ENCODE measurements at regions not wholly inside any gene's neighbourhood (a gene's known extent, or its start where the extent isn't known, plus 50 kb on each side); places are given as distances from the start of the nearest gene placed in this dataset.

DNA sequence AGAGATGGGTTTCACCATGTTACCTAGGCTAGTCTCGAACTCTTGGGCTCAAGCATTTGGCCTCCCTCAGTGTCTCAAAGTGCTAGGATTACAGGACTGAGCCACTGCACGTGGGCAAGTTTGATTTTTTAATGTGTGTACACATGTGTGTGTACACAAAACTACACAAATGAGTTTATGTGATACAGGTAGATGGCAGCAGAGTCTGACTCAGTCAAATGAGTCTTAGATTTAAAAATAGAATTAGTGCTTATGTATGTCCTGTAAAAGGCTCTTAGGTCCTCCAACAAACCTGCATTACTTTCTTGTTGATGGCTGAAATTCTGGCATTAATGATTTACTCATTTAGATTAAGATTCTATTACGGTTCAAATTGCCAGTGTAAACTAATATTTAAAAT lies 293.7 kb downstream of the PCDH17 start:
- H3K27ac Mint-ChIP-seq = no peak overlapping the region
- no peaks in the 10 kb centered on the region for H3K4me1 Mint-ChIP-seq
- Histone ChIP-seq H3K36me3 (replicated peaks in 1 of 2; ENCODE audit: control extremely low read depth in 1 of 2, control insufficient read depth in 1 of 2, extremely low read depth in 1 of 2, insufficient read depth in 2 of 2, low read length in 1 of 2) (no peaks in the 10 kb centered on the region), H3K4me3 (ENCODE audit: control extremely low read depth in 1 of 5, extremely low read depth in 1 of 5, insufficient read depth in 1 of 5, low read depth in 2 of 5, low read length in 4 of 5) (no peak overlapping the region), H3K4me2 (replicated peaks; ENCODE audit: low read depth, low read length, poor library complexity, severe bottlenecking) (no peak overlapping the region), H3K27ac (ENCODE audit: low read length in 2 of 2) (no peak overlapping the region), H3K79me2 (ENCODE audit: control insufficient read depth, insufficient read depth, low read length) (no peaks in the 10 kb centered on the region), H3K9me3 (ENCODE audit: control extremely low read depth in 1 of 3, control insufficient read depth in 2 of 3, insufficient read depth in 1 of 3, low read length in 2 of 3) (no peaks in the 10 kb centered on the region), H4K20me1 (ENCODE audit: control insufficient read depth, insufficient read depth, low read length, poor library complexity, severe bottlenecking) (no peaks in the 10 kb centered on the region), H3K4me1 (ENCODE audit: control insufficient read depth in 2 of 2, insufficient read depth in 2 of 2, low read length in 2 of 2) (no peaks in the 10 kb centered on the region), H2AFZ (ENCODE audit: insufficient read depth, low read depth, low read length, poor library complexity, severe bottlenecking) (no peak overlapping the region), H3K27me3 (replicated peaks in 1 of 4; ENCODE audit: control extremely low read depth in 1 of 4, control insufficient read depth in 3 of 4, insufficient read depth in 4 of 4, low read length in 3 of 4) (no peaks in the 10 kb centered on the region), H3K9ac (ENCODE audit: low read length) (no peak overlapping the region)
- WGBS (ENCODE audit: insufficient coverage) = 57% methylated on average over 1 of the region's 3 CpGs
- intact Hi-C loops (cut with micrococcal nuclease) = no loop called here
- H3K4me3 Mint-ChIP-seq = no peak overlapping the region
- DNase-seq (no peak), ATAC-seq (ENCODE audit: low read depth) (no peak)
- POLR2A ChIA-PET = no interaction called here
- no peaks in the 10 kb centered on the region for H3K27me3 Mint-ChIP-seq
- no peak for TF ChIP-seq EZH2 (IDR thresholded peaks at IDR 0.05; ENCODE audit: borderline replicate concordance, insufficient read depth, low read depth, low read length, poor library complexity, severe bottlenecking)
- TF ChIP-seq, protein P1, sequence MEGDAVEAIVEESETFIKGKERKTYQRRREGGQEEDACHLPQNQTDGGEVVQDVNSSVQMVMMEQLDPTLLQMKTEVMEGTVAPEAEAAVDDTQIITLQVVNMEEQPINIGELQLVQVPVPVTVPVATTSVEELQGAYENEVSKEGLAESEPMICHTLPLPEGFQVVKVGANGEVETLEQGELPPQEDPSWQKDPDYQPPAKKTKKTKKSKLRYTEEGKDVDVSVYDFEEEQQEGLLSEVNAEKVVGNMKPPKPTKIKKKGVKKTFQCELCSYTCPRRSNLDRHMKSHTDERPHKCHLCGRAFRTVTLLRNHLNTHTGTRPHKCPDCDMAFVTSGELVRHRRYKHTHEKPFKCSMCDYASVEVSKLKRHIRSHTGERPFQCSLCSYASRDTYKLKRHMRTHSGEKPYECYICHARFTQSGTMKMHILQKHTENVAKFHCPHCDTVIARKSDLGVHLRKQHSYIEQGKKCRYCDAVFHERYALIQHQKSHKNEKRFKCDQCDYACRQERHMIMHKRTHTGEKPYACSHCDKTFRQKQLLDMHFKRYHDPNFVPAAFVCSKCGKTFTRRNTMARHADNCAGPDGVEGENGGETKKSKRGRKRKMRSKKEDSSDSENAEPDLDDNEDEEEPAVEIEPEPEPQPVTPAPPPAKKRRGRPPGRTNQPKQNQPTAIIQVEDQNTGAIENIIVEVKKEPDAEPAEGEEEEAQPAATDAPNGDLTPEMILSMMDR (IDR thresholded peaks at IDR 0.05) = no peak
- H3K9me3 Mint-ChIP-seq (ENCODE audit: insufficient read depth) = peaks cover 7% of the 10 kb centered on the region
- CTCF ChIA-PET = no interaction called here

DNA sequence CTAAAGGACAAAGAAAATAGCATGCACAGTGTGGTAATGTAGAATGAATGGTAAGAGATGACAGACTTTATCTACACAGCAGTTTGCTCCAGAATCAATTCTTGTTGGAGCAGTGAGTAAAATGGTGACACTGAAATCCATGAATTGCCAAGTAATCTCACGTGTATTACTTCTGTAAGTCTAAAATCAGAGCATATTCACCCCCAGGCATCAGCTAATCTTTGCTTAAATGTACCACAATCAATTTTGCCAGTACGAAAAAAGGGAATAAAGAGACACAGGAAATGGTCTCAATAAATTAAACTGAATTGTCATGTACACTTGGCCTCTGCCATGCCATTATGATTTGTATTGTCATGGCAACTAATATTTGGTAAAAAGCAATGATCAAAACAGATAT lies 294.2 kb downstream of the PCDH17 start:
- no peak for ATAC-seq (ENCODE audit: low read depth)
- Histone ChIP-seq H2AFZ (ENCODE audit: insufficient read depth, low read depth, low read length, poor library complexity, severe bottlenecking) (no peak overlapping the region), H3K79me2 (ENCODE audit: control insufficient read depth, insufficient read depth, low read length) (no peaks in the 10 kb centered on the region), H3K4me3 (ENCODE audit: control extremely low read depth in 1 of 5, extremely low read depth in 1 of 5, insufficient read depth in 1 of 5, low read depth in 2 of 5, low read length in 4 of 5) (no peak overlapping the region), H3K9ac (ENCODE audit: low read length) (no peak overlapping the region), H3K4me1 (ENCODE audit: control insufficient read depth in 2 of 2, insufficient read depth in 2 of 2, low read length in 2 of 2) (no peaks in the 10 kb centered on the region), H4K20me1 (ENCODE audit: control insufficient read depth, insufficient read depth, low read length, poor library complexity, severe bottlenecking) (no peaks in the 10 kb centered on the region), H3K27ac (ENCODE audit: low read length in 2 of 2) (no peak overlapping the region), H3K4me2 (replicated peaks; ENCODE audit: low read depth, low read length, poor library complexity, severe bottlenecking) (no peak overlapping the region), H3K27me3 (replicated peaks in 1 of 4; ENCODE audit: control extremely low read depth in 1 of 4, control insufficient read depth in 3 of 4, insufficient read depth in 4 of 4, low read length in 3 of 4) (no peaks in the 10 kb centered on the region), H3K36me3 (replicated peaks in 1 of 2; ENCODE audit: control extremely low read depth in 1 of 2, control insufficient read depth in 1 of 2, extremely low read depth in 1 of 2, insufficient read depth in 2 of 2, low read length in 1 of 2) (no peaks in the 10 kb centered on the region), H3K9me3 (ENCODE audit: control extremely low read depth in 1 of 3, control insufficient read depth in 2 of 3, insufficient read depth in 1 of 3, low read length in 2 of 3) (no peaks in the 10 kb centered on the region)
- CTCF ChIA-PET = no interaction called here
- WGBS (ENCODE audit: insufficient coverage) = no CpG with 5 or more reads among the region's 2 CpGs
- Mint-ChIP-seq H3K27me3 (no peaks in the 10 kb centered on the region), H3K27ac (no peak overlapping the region), H3K4me1 (no peaks in the 10 kb centered on the region), H3K9me3 (ENCODE audit: insufficient read depth) (peaks cover 5% of the 10 kb centered on the region), H3K4me3 (no peak overlapping the region)
- no peak for TF ChIP-seq EZH2 (IDR thresholded peaks at IDR 0.05; ENCODE audit: borderline replicate concordance, insufficient read depth, low read depth, low read length, poor library complexity, severe bottlenecking)
- TF ChIP-seq, protein P1 (IDR thresholded peaks at IDR 0.05) = no peak
- DNase-seq = no peak
- intact Hi-C loops (cut with micrococcal nuclease) = no loop called here
- POLR2A ChIA-PET = no interaction called here
